Thymus (tissue), 11 donors: ENCODE measurements at regions not wholly inside any gene's neighbourhood (a gene's known extent, or its start where the extent isn't known, plus 50 kb on each side); places are given as distances from the start of the nearest gene placed in this dataset.
"Not testable (repeated sequence)": the region's sequence is repeated elsewhere in the genome, so short reads cannot be mapped to it uniquely, and the experiment has no call there.

Experiments used
- DNase-seq, 9 donors: peaks; one replicate each; pipeline ENCODE4 v3.0.0-alpha.2; 2013; ENCODE audit warnings: low spot score in 9 of 9, low read depth in 6 of 9, missing footprints in 1 of 9
- H3K27ac ChIP-seq, 2 donors: one replicate each; pipeline ENCODE4 v1.5.1; 2013; ENCODE audit warnings: control low read depth in 1 of 2, low read depth in 1 of 2, low read length in 1 of 2, mild to moderate bottlenecking in 1 of 2, moderate library complexity in 1 of 2
- H3K27me3 ChIP-seq, 2 donors: one replicate each; pipeline ENCODE4 v1.5.1; 2013; ENCODE audit warnings: low read length in 1 of 2; ENCODE audit not compliant: control insufficient read depth in 2 of 2, insufficient read depth in 1 of 2
- H3K36me3 ChIP-seq, 2 donors: one replicate each; pipeline ENCODE4 v1.5.1; 2013; ENCODE audit warnings: low read length in 1 of 2, mild to moderate bottlenecking in 1 of 2, moderate library complexity in 1 of 2; ENCODE audit not compliant: control insufficient read depth in 2 of 2, insufficient read depth in 2 of 2
- H3K4me1 ChIP-seq, 2 donors: one replicate each; pipeline ENCODE4 v1.5.1; 2013; ENCODE audit warnings: low read length in 2 of 2; ENCODE audit not compliant: control insufficient read depth in 2 of 2, insufficient read depth in 2 of 2
- H3K4me3 ChIP-seq, 2 donors: one replicate each; pipeline ENCODE4 v1.5.1; 2013; ENCODE audit warnings: low read length in 2 of 2, control low read depth in 1 of 2, mild to moderate bottlenecking in 1 of 2
- H3K9me3 ChIP-seq, 2 donors: one replicate each; pipeline ENCODE4 v1.5.1; 2013; ENCODE audit warnings: low read length in 1 of 2, mild to moderate bottlenecking in 1 of 2; ENCODE audit not compliant: control insufficient read depth in 2 of 2, insufficient read depth in 1 of 2
- WGBS: extraction: QIAGEN DNeasy Blood & Tissue Kit; methylation state at CpG from one replicate; pipeline ENCODE4 v1.1.7; 2013; 5-methylcytosine and 5-hydroxymethylcytosine counted together
- donor health status: healthy.

- DNase-seq, result no peak
- Histone ChIP-seq H3K4me3 (no peak overlapping the region), H3K9me3 (peaks cover 0 to 4% of the 10 kb centered on the region in 2 donors), H3K36me3 (no peaks in the 10 kb centered on the region), H3K27me3 (no peaks in the 10 kb centered on the region), H3K4me1 (no peaks in the 10 kb centered on the region), H3K27ac (no peak overlapping the region)
- 97% methylated on average over 1 of the region's 1 CpG for WGBS
These were observed 100.8 kb upstream of the SAMSN1 start for GRCh38 chr21:14646893-14647292.

- 82% methylated on average over 4 of the region's 4 CpGs for WGBS
- H3K27me3 ChIP-seq, result no peaks in the 10 kb centered on the region
- no peak overlapping the region for H3K27ac ChIP-seq
These were observed 99.6 kb upstream of the SAMSN1 start for GRCh38 chr21:14645702-14646101.

GRCh38 chr21:14632359-14632758 is 86.2 kb upstream of the SAMSN1 start:
- no peak for DNase-seq
- no peak overlapping the region for H3K4me3 ChIP-seq
- H3K27ac ChIP-seq, result no peak overlapping the region
- H3K4me1 ChIP-seq, result no peaks in the 10 kb centered on the region
- H3K27me3 ChIP-seq, result no peaks in the 10 kb centered on the region
- H3K9me3 ChIP-seq, result no peaks in the 10 kb centered on the region
- 95% methylated on average over 1 of the region's 1 CpG for WGBS
- no peaks in the 10 kb centered on the region for H3K36me3 ChIP-seq

More at GRCh38 chr21:14645702-14646101, 99.6 kb upstream of the SAMSN1 start:
- no peak for DNase-seq
- Histone ChIP-seq H3K4me3 (no peak overlapping the region), H3K9me3 (peaks cover 0 to 4% of the 10 kb centered on the region in 2 donors), H3K4me1 (no peaks in the 10 kb centered on the region), H3K36me3 (no peaks in the 10 kb centered on the region)

DNA sequence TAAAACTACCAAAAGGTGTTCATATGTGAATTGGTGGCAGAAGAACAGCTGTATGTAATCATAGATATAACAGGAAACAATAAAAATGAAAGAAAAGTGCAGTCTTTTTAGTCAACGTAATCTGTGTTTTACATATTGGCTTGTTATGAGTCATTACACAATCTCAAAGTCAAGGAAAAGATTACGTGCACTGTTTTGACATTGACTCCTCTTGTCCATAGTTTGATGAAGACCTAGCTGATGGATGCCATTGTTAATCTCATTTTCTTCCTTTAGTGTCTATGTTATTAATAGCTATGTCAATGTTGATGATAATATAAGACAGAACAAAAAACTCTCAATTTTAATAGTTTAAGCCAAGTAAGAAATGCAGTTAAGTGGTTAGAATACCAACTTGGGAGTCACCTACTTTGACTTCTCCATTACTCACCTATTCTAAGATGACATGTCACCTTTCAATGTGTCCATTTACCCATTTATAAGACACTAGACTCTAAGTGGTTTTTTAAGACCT is 84.5 kb upstream of the SAMSN1 start:
- Histone ChIP-seq H3K4me1 (no peaks in the 10 kb centered on the region), H3K36me3 (no peaks in the 10 kb centered on the region), H3K4me3 (no peak overlapping the region), H3K27me3 (no peaks in the 10 kb centered on the region), H3K9me3 (no peaks in the 10 kb centered on the region), H3K27ac (no peak overlapping the region)
- no peak for DNase-seq
- WGBS, result 48% methylated on average over 2 of the region's 2 CpGs

GRCh38 chr21:14629461-14629860 is 83.3 kb upstream of the SAMSN1 start:
- no peak for DNase-seq
- Histone ChIP-seq H3K27me3 (no peaks in the 10 kb centered on the region), H3K36me3 (no peaks in the 10 kb centered on the region), H3K4me1 (no peaks in the 10 kb centered on the region), H3K27ac (no peak overlapping the region), H3K4me3 (no peak overlapping the region), H3K9me3 (no peaks in the 10 kb centered on the region)
- WGBS, result 96% methylated on average over 5 of the region's 5 CpGs

DNA sequence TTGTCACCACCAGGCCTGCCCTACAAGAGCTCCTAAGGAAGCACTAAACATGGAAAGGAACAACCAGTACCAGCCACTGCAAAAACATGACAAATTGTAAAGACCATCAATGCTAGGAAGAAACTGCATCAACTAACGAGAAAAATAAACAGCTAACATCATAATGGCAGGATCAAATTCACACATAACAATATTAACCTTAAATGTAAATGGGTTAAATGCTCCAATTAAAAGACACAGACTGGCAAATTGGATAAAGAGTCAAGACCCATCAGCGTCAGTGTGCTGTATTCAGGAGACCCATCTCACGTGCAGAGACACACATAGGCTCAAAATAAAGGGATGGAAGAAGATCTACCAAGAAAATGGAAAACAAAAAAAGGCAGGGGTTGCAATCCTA is 77.0 kb upstream of the SAMSN1 start:
- WGBS, result 94% methylated on average over 3 of the region's 3 CpGs
- not testable (repeated sequence) for DNase-seq, H3K4me1 ChIP-seq, H3K9me3 ChIP-seq, H3K27ac ChIP-seq, H3K27me3 ChIP-seq, H3K36me3 ChIP-seq, H3K4me3 ChIP-seq

DNA sequence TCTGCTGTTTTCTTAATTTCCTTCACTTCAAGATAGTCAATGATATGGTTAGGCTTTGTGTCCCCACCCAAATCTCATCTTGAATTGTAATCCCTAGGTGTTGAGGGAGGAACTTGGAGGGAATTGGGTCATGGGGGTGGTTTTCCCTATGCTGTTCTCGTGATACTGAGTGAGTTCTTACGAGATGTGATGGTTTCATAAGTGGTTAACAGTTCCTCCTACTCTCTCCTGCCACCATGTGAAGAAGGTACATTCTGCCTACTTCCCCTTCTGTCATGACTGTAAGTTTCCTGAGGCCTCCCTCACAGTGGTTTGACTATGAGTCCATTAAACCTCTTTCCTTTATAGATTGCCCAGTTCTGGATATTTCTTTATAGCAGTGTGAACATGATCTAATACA is 74.0 kb upstream of the SAMSN1 start:
- no peak overlapping the region for H3K4me3 ChIP-seq
- H3K27me3 ChIP-seq, result no peaks in the 10 kb centered on the region
- H3K36me3 ChIP-seq, result no peaks in the 10 kb centered on the region
- H3K4me1 ChIP-seq, result no peaks in the 10 kb centered on the region
- 95% methylated on average over 2 of the region's 2 CpGs for WGBS
- DNase-seq, result no peak
- H3K9me3 ChIP-seq, result peaks cover 0 to 3% of the 10 kb centered on the region in 2 donors
- H3K27ac ChIP-seq, result no peak overlapping the region

DNA sequence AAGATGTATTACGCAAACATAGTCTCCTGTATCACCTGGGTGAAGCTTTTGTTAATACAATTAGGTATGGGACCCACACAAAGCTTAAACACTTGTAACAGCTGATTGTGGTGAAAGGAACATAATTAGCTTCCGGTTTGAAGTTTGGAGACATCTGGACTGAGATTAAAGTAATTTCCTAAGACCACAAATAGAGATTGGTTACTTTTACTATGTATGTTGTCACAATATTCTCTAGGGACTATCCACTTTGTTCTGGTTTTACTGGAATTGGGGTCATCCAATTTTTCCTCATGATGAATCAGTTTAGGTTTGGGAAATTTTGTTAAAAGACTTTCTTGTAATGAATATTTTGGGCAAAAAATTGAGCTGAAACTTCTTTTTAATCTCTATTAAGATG is 71.8 kb upstream of the SAMSN1 start:
- Histone ChIP-seq H3K27ac (peak overlapping the region in 1 of 2 donors; percentile 21), H3K27me3 (no peaks in the 10 kb centered on the region), H3K36me3 (no peaks in the 10 kb centered on the region), H3K9me3 (peaks cover 0 to 3% of the 10 kb centered on the region in 2 donors), H3K4me1 (no peaks in the 10 kb centered on the region), H3K4me3 (no peak overlapping the region)
- 76% methylated on average over 2 of the region's 2 CpGs for whole genome bisulfite sequencing
- peak in 1 of 9 donors; percentile 13 for DNase-seq

- no peaks in the 10 kb centered on the region for H3K27me3 ChIP-seq
- no peak overlapping the region for H3K4me3 ChIP-seq
- peaks cover 0 to 3% of the 10 kb centered on the region in 2 donors for H3K9me3 ChIP-seq
- 89% methylated on average over 2 of the region's 2 CpGs for WGBS
- no peak overlapping the region for H3K27ac ChIP-seq
- no peaks in the 10 kb centered on the region for H3K36me3 ChIP-seq
- H3K4me1 ChIP-seq, result no peaks in the 10 kb centered on the region
- no peak for DNase-seq
These were observed 70.9 kb upstream of the SAMSN1 start for GRCh38 chr21:14617040-14617393.
